Left lung (tissue), 4 donors: ENCODE measurements at regions not wholly inside any gene's neighbourhood (a gene's known extent, or its start where the extent isn't known, plus 50 kb on each side); places are given as distances from the start of the nearest gene placed in this dataset.

Experiments used
- ATAC-seq: fragments of 200-7000 bp; cut with Tn5 transposase; one replicate; pipeline ENCODE4 v1.9.1; 2020; ENCODE audit warnings: moderate library complexity
- DNase-seq, 4 donors: peaks; one replicate each; pipeline ENCODE4 v3.0.0-alpha.2; 2013 to 2020
- H3K27ac ChIP-seq, 2 donors: fragments of 200-600 bp; sonication (generic) in 1 of 2; one replicate each; pipeline versions ENCODE4 v1.5.0 to v1.8.0; 2020 to 2021
- H3K27me3 ChIP-seq, 2 donors: fragments of 200-600 bp; sonication (generic) in 1 of 2; one replicate each; pipeline versions ENCODE4 v1.5.0 to v1.8.0; 2020 to 2021
- H3K36me3 ChIP-seq, 2 donors: fragments of 200-600 bp; sonication (generic) in 1 of 2; one replicate each; pipeline versions ENCODE4 v1.5.0 to v1.8.0; 2020 to 2021
- H3K4me1 ChIP-seq, 2 donors: fragments of 200-600 bp; one replicate each; pipeline ENCODE4 v1.8.0; 2021
- H3K4me3 ChIP-seq, 2 donors: fragments of 200-600 bp; sonication (generic) in 1 of 2; one replicate each; pipeline versions ENCODE4 v1.5.0 to v1.8.0; 2020 to 2021; ENCODE audit warnings: mild to moderate bottlenecking in 1 of 2
- H3K9me3 ChIP-seq, 2 donors: fragments of 200-600 bp; sonication (generic) in 1 of 2; one replicate each; pipeline versions ENCODE4 v1.5.0 to v1.8.0; 2020 to 2021
- CTCF ChIP-seq, 2 donors: fragments of 200-600 bp; sonication (generic) in 1 of 2; IDR thresholded peaks; one replicate each; pipeline versions ENCODE4 v1.5.0 to v1.8.0; 2021; ENCODE audit warnings: antibody characterized with exemption in 2 of 2
- intact Hi-C, 2 donors: fragments of 100-400 bp; cut with DNase I; formaldehyde crosslinking; loops; one replicate each; pipeline versions ENCODE4 v1.11.2 to v1.14.2; 2022
- donor health status: DM: no; HTN: yes; CAD: no.
- donor health status: DM: no; HTN: no; CAD: no.

DNA sequence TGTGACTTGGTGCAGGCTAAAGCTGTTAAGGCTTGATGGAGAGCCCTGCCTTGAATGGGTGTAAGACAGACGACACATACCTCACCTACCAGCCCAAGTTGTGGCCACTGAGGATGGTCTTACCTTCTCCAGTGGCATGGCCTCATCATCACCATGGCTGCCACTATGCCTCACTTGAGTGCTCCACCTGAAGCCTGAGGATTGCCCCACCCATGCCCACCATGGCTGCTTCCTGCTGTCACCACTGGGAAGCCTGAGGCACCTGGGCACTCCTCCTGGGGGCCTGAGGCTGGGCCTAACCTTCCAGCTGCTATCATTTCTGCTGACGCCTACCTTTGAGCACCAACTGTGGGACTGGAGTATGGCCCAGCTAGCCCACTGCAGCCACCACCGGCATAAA is 1605.7 kb upstream of the FLRT2 start:
- Histone ChIP-seq H3K27ac (no peak overlapping the region), H3K27me3 (no peaks in the 10 kb centered on the region), H3K4me1 (no peaks in the 10 kb centered on the region), H3K36me3 (no peaks in the 10 kb centered on the region), H3K4me3 (no peak overlapping the region), H3K9me3 (peaks cover 0 to 11% of the 10 kb centered on the region in 2 donors)
- ATAC-seq (no peak), DNase-seq (peak in 1 of 4 donors; percentile 26)
- TF ChIP-seq CTCF (IDR thresholded peaks at IDR 0.05) = no peak
- intact Hi-C loops = no loop called here

DNA sequence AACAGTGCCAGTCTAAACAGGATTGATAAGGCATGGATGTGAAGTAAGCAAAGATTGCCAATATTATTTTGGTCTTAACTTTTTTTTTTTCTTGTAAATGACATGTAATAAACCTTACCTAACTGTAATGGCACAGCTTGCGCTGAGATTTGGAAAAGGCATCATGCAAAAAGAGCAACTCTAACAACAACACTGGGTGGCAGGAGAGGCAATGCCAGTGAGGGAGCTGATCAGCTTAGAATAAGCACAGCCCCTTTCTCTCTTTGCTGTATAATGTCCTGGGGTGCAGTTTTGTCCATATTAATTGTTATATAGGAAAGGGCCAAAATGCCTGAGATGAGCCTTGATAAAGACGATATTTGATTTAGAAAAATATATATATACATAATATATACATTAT is 1589.7 kb upstream of the FLRT2 start:
- no peaks in the 10 kb centered on the region for H3K27me3 ChIP-seq
- no peak for TF ChIP-seq CTCF (IDR thresholded peaks at IDR 0.05)
- no peak overlapping the region for H3K4me3 ChIP-seq
- H3K9me3 ChIP-seq = peaks cover 0 to 10% of the 10 kb centered on the region in 2 donors
- ATAC-seq (no peak), DNase-seq (peak in 1 of 4 donors; percentile 2)
- H3K36me3 ChIP-seq = no peaks in the 10 kb centered on the region
- H3K27ac ChIP-seq = no peak overlapping the region
- intact Hi-C loops = no loop called here
- no peaks in the 10 kb centered on the region for H3K4me1 ChIP-seq

DNA sequence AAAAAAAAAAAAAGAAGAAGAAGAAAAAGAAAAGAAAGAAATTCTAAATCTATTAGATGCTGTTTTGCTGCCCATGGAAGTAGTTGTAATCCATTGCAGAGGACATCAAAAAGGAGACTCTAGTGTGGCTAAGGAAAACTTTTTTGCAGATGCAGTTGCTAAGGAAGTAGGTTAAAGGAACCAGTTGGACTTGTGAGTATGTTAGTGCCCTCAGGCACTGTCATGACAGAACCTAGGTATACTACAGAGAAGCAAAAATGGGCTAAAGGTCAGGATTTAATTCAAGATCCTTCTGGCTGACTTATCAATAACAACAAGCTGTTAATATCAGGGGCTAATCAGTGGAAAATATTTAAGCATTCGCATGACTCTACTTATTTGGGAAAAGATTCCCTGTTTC is 1571.6 kb upstream of the FLRT2 start:
- ATAC-seq (no peak), DNase-seq (no peak)
- no peak overlapping the region for H3K4me3 ChIP-seq
- intact Hi-C loops = no loop called here
- TF ChIP-seq CTCF (IDR thresholded peaks at IDR 0.05) = no peak
- peaks cover 0 to 6% of the 10 kb centered on the region in 2 donors for H3K9me3 ChIP-seq
- H3K36me3 ChIP-seq = no peaks in the 10 kb centered on the region
- no peaks in the 10 kb centered on the region for H3K4me1 ChIP-seq
- no peaks in the 10 kb centered on the region for H3K27me3 ChIP-seq
- no peak overlapping the region for H3K27ac ChIP-seq

- H3K36me3 ChIP-seq = no peaks in the 10 kb centered on the region
- no peaks in the 10 kb centered on the region for H3K4me1 ChIP-seq
- intact Hi-C loops = no loop called here
- peaks cover 0 to 3% of the 10 kb centered on the region in 2 donors for H3K9me3 ChIP-seq
- ATAC-seq = no peak
- no peak for TF ChIP-seq CTCF (IDR thresholded peaks at IDR 0.05)
- no peak overlapping the region for H3K27ac ChIP-seq
- no peak overlapping the region for H3K4me3 ChIP-seq
- no peak for DNase-seq
- H3K27me3 ChIP-seq = no peaks in the 10 kb centered on the region
Observed at GRCh38 chr14:83960832-83961512, 1569.0 kb upstream of the FLRT2 start.

DNA sequence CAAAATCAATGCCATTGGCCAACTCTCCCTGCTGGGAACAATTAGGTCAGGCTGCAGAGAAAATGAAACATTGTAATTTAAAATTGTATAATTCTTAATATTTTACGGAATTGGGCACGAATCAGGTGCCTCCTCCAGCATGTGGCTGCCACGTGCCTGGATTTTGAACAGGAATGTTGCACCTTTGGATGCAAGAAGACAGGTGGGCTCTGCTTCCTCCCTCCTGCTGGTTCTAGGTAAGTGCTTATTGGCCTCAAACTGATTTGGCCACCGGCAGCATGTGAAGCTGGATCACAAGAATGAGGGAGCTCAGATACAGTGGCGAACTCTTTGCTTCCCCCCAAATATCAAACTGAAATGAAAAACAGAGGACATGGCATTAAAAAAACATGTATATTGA is 1559.9 kb upstream of the FLRT2 start:
- Histone ChIP-seq H3K36me3 (no peaks in the 10 kb centered on the region), H3K27ac (no peak overlapping the region), H3K9me3 (no peaks in the 10 kb centered on the region), H3K4me3 (no peak overlapping the region), H3K4me1 (no peaks in the 10 kb centered on the region), H3K27me3 (no peaks in the 10 kb centered on the region)
- ATAC-seq = no peak
- no peak for DNase-seq
- intact Hi-C loops = no loop called here
- TF ChIP-seq CTCF (IDR thresholded peaks at IDR 0.05) = no peak
